GM21737 (cell line): ENCODE measurements at regions not wholly inside any gene's neighbourhood (a gene's known extent, or its start where the extent isn't known, plus 50 kb on each side); places are given as distances from the start of the nearest gene placed in this dataset.

Experiments
- ATAC-seq: cut with Tn5 transposase; IDR thresholded peaks from one replicate; pipeline ENCODE4 v1.9.1; 2021; ENCODE audit warnings: mild to moderate bottlenecking, moderate library complexity; ENCODE audit not compliant: unreplicated experiment

DNA sequence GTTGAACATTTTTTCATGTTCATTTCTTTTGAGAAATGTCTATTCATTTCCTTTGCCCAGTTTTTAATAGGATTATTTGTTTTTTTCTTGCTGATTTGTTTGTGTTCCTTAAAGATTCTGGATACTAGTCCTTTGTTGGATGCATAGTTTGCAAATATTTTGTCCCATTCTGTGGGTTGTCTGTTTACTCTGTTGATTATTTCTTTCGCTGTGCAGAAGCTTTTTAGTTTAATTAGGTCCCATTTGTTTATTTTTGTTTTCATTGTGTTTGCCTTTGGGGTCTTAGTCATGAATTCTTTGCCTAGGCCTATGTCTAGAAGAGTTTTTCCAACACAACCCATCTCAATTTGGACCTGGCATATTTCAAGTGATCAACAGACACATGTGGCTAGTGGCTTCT lies 116.1 kb upstream of the GALNT2 start:
- no peak for ATAC-seq

DNA sequence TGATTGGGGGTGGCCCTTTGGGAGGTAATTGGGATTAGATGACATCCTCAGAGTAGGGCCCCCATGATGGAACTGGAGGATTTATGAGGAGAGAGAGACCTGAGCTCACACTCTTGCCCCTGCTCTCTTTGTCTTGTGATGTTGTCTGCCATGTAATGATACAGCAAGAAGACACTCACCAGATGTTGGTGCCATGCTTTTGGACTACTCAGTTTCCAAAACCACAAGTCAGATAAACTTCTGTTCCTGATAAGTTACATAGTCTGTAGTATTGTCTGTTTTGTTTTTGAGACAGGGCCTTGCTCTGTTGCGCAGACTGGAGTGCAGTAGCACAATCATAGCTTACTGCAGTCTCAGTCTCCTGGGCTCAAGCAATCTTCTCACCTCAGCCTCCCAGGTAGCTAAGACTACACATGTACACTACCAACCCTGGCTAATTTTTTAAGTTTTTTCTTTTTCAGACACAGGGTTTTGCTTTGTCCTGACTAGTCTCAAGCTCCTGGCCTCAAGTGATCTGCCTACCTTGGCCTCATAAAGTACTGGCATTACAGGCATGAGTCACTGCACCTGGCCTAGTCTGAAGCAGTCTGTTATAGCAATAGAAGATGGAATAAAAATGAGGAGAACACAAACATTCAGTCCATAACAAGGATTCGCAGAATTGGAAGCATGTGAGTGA lies 115.0 kb upstream of the GALNT2 start:
- no peak for ATAC-seq

DNA sequence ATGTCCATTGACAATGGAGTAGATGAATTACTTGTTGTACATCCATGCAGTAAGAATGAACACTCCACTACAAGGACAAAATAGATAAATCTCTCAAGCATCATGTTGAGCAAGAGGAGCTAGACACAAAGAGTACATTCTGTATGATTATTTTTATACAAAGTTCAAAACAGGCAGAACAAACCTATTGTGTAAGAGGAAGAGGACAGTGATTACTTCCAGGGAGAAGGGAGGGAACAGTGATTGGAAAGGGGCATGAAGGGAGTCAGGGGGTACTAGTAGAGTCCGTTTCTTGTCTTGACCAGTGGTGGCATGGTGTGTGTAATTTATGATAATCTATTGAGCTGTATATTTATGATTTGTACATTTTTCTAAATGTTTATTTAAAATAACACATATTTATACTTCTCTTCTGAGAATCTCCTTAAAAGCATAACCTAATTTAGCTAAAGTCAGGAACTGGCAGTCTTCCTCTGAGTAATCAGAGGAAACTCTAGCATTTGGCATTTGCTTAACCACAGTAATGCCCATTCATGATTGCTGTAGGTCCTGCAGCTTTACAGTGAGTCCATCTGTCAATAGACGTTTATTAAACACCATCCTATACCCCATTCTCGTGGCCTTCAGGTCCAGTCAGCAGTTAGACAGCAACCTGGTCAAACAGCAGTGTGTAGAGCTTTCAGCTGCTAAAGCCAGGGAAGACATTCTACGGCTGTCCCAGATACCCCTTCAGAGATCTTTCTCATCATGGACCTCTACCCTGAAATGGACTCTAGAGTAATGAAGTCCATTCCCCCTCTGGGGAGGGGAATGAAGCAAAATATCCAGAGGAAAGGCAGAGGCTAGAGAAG lies 114.1 kb upstream of the GALNT2 start:
- no peak for ATAC-seq

GRCh38 chr1:229953736-229954326 lies 113.2 kb upstream of the GALNT2 start:
- ATAC-seq, result no peak

- ATAC-seq, result no peak
These were observed 102.8 kb upstream of the GALNT2 start for GRCh38 chr1:229964281-229964680.

GRCh38 chr1:229970714-229971113 lies 96.3 kb upstream of the GALNT2 start:
- no peak for ATAC-seq

DNA sequence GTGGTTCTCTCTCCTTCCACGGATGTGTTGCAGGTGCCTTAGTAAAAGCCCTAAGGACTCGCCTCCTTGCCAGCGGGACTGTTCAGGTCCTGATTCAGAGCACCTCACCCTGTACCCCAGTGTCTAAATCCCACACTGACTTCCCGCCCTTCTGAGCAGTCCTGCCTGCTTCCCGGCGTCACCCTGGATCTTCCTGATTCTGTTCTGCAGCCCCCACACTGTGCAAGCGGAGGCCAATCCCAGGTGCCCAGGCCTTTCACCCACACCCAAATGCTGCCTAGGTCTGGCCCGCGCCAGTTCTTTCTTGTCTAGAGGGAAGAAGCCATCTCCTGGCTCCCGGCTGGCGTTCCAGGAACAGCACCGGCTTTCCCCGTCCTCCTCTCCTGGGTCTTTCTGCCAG lies 95.9 kb upstream of the GALNT2 start:
- no peak for ATAC-seq

GRCh38 chr1:229972600-229973296 lies 94.3 kb upstream of the GALNT2 start:
- ATAC-seq, result no peak

- ATAC-seq, result no peak
These were observed 93.8 kb upstream of the GALNT2 start for GRCh38 chr1:229973297-229973612.

DNA sequence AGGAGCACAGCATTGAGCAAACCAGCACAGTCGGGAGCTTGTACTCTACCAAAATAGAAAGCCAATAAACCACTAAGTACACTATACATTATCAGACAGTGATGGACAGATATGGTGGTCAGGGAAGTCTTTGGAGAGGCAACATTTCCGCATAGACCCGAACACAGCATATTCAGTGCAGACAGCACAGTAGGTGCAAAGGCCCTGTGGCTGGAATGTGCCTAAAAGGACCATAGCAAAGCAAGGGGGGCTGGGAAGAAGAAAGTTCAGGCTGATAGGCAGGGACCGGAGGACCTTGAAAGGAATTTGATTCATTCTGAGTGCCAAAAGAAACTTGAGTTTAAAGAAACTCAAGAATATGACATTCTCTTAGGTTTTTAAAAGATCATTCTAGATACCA lies 92.0 kb upstream of the GALNT2 start:
- no peak for ATAC-seq

DNA sequence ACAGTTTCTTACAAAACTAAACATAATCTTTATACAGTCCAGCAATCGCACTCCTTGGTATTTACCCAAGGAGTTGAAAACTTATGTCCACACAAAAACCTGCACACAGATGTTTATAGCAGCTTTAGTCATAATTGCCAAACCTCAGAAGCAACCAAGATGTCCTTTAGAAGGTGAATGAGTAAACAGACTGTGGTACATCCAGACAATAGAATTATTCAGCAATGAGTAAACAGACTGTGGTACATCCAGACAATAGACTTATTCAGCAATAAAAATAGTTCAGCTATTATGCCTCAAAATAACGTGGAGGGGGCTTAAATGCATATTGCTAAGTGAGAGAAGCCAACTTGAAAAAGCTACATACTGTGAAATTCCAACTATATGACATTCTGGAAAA lies 87.0 kb upstream of the GALNT2 start:
- no peak for ATAC-seq

DNA sequence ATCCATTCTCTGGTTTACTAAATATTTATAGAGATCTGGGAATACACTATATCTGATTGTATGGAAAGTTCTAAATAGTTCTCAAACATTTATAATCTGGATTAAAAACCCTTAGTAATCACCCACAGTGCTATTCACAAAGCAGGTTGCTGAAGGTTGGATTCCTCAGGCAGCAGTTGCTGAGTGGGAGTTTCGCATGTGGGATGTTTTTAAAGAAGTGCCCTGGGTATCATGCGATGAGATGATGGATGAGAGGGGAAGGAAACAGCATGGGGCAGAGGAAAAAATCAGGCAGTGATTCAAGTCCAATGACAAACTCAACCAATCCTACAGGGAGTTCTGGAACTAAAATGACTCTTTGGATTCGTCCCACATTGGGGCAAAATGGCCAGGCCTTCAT lies 85.3 kb upstream of the GALNT2 start:
- no peak for ATAC-seq

DNA sequence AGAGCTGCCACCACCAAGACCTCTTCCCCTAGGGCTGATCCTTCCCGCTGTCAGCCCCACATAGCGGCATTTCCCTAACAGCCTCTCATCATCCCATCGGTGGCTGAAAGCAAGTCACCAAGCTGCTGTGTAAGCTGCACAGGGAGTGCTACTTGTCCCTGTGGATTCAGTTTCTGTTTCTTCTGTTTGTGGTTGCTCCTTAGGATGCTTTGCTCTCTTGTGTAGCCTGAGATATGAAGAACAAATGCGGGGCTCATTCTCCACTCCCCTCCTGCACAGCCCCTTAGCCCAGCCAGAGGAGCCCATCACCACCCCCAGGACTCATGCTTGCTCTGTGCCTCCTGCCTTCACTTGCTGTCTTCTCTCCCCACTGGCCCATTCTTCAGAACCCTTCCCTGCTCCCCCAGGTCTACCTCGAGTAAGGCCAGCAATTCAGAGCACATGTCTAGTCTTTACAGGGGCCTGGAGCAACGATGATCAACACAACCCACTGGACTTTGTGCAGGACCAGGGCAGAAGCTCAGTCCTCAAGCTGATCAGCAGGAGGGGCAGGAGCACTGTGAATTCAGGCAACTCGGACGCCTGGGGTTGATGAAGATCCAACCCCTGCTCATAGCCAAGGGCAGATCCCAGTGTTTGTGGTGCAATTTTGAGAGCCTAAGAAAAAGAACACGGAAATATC lies 82.6 kb upstream of the GALNT2 start:
- no peak for ATAC-seq

DNA sequence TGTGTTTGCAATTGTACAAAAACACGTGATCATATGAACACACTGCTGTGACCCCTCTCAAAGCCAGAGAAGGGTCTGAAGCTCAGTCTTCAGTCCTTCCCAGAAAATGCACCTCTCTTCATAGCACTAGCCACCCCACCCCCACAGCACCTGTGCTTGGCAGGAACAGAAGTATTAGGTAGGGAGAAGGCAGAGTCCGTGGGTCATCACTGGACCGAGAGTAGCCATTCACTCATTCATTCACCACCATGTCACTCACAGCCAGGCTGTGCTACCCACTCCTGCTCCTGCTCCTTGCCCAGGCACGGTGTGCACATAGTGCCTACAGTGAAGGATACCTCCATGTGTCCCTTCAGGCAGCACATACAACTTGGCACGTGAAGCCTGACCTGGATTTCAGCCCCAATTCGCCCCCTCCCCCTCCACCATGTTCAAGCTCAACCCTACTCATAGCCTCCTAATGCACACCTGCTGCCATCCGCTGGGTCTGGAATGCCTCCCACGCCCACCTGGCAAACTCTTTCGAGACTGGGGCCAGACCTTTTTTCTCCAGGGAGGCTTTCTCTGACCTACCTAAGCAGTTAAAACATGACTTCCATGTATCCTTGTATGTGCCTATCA lies 81.9 kb upstream of the GALNT2 start:
- ATAC-seq, result no peak

- ATAC-seq, result no peak
These were observed 81.4 kb upstream of the GALNT2 start for GRCh38 chr1:229985613-229986010.

GRCh38 chr1:229986737-229987337 lies 80.2 kb upstream of the GALNT2 start:
- ATAC-seq, result no peak

- no peak for ATAC-seq
These were observed 79.1 kb upstream of the GALNT2 start for GRCh38 chr1:229987953-229988352.

DNA sequence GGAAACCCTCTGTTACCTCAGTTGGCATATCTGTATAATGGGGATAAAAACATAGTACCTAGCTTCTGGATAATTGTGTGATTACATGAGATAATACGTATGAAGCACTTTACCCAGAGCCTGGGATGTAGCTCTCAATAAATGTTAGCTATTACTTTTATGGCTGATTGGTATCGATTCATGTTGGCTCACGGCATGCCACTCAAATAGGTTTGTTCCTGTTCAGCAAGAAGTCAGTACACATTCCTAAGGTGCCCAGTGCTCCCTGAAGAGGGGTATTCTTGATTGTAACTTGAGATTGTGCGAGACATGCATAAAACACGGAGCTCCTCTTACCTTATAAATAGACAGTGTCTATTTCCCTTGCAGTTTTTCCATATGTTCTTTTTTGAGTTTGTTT lies 78.5 kb upstream of the GALNT2 start:
- no peak for ATAC-seq

- ATAC-seq, result no peak
These were observed 77.3 kb upstream of the GALNT2 start for GRCh38 chr1:229989591-229990248.

DNA sequence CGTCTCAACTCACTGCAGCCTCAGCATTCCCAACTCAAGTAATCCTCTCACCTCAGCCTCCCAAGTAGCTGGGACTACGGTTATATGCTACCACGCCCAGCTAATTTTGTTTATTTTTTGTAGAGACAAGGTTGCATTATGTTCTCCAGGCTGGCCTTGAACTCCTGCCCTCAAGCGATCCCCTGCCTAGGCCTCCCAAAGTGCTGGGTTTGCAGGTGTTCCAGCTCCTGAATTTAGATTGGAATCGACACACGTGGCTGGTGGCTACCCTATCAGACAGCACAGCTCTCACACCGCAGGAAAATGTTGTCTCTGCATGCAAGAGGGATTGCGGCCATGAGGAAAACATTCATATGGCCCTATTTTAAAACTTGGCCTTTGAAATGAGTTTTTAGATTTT lies 76.7 kb upstream of the GALNT2 start:
- ATAC-seq, result no peak
